ENCODE measurements at regions not wholly inside any gene's neighbourhood (a gene's known extent, or its start where the extent isn't known, plus 50 kb on each side); places are given as distances from the start of the nearest gene placed in this dataset.

- TF ChIP-seq CTCF (IDR thresholded peaks at IDR 0.05) (no peak), EZH2 (IDR thresholded peaks at IDR 0.05; ENCODE audit: borderline replicate concordance, insufficient read depth, low read depth, low read length, poor library complexity, severe bottlenecking) (no peak)
Measured at GRCh38 chr4:155505321-155505720, 128.6 kb upstream of the MAP9 start.
